ENCODE measurements at regions not wholly inside any gene's neighbourhood (a gene's known extent, or its start where the extent isn't known, plus 50 kb on each side); places are given as distances from the start of the nearest gene placed in this dataset.

DNA sequence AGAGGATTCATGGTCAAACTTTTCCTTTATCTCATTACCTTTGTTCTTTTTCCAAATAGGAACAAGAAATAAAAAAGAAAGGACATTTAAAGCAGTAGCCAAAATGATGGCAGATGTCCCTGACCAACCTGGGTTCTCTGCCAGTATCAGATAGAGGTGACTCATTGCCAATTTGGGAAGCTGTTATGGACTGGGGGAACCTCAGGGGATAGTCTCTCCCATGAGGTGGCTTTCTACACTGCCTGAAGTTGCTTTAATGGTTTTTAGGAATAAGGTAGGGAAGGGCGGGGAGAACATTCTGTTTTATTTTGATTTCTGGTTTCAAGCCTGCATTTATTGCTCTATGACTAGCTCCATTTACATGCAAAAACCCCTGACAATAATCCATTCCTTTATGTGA lies 457.9 kb upstream of the TPK1 start:
- H3K4me3 Mint-ChIP-seq (ENCODE audit: unreplicated experiment): no peak overlapping the region
- H3K4me1 Mint-ChIP-seq (ENCODE audit: low read depth, unreplicated experiment): no peaks in the 10 kb centered on the region
- no peak for DNase-seq
- H3K9me3 Mint-ChIP-seq (ENCODE audit: unreplicated experiment): no peaks in the 10 kb centered on the region
- no peak overlapping the region for H3K27ac Mint-ChIP-seq (ENCODE audit: unreplicated experiment)
- no peaks in the 10 kb centered on the region for H3K36me3 Mint-ChIP-seq (ENCODE audit: unreplicated experiment)
- no peaks in the 10 kb centered on the region for H3K27me3 Mint-ChIP-seq (ENCODE audit: unreplicated experiment)
- no peak for TF ChIP-seq CTCF (IDR thresholded peaks at IDR 0.05; ENCODE audit: partially characterized antibody, unreplicated experiment)

DNA sequence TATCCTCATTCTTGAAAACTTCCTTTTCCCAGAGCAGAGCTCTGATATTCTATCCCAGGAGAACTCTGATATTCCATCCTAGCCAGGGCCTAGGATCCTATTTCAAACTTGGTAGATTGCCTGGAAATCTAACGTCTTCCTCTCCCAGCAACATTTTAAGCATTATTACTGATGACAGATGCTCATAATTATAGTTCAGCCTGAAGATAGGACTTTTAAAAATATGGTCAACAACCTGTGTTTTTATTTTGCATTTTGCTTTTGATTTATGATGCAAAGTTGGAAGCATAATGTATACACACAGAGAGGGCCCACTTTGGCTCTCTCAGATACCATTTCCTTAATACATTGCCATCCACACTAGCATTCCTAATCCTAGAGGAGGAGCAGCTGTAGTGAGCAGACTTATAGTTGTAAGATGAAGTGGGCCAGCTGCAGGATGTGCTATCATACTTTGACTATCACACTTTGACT lies 457.4 kb upstream of the TPK1 start:
- Mint-ChIP-seq H3K4me1 (ENCODE audit: low read depth, unreplicated experiment) (no peaks in the 10 kb centered on the region), H3K27ac (ENCODE audit: unreplicated experiment) (no peak overlapping the region), H3K4me3 (ENCODE audit: unreplicated experiment) (no peak overlapping the region), H3K9me3 (ENCODE audit: unreplicated experiment) (no peaks in the 10 kb centered on the region), H3K27me3 (ENCODE audit: unreplicated experiment) (no peaks in the 10 kb centered on the region), H3K36me3 (ENCODE audit: unreplicated experiment) (no peaks in the 10 kb centered on the region)
- no peak for TF ChIP-seq CTCF (IDR thresholded peaks at IDR 0.05; ENCODE audit: partially characterized antibody, unreplicated experiment)
- no peak for DNase-seq

DNA sequence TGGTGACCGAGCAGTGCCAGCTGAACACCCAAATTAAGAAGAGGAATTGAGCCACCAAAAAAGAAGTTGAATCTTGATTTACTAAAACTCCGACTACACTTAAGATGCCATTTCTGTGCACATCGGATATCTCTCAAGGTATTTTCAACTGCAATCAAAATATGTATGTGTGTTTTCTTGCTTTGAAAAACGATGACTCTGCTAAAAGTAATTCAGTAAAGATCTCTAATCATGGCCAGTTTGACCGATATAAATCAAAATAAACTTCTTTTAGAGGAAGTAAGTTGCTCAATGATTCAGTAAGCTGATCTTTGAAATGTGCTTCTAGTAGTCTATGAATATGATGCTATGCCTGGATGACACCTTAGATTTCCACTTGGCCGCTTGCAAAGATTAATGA lies 453.5 kb upstream of the TPK1 start:
- no peak for TF ChIP-seq CTCF (IDR thresholded peaks at IDR 0.05; ENCODE audit: partially characterized antibody, unreplicated experiment)
- no peak for DNase-seq
- no peaks in the 10 kb centered on the region for H3K4me1 Mint-ChIP-seq (ENCODE audit: low read depth, unreplicated experiment)
- no peak overlapping the region for H3K27ac Mint-ChIP-seq (ENCODE audit: unreplicated experiment)
- no peaks in the 10 kb centered on the region for H3K36me3 Mint-ChIP-seq (ENCODE audit: unreplicated experiment)
- no peak overlapping the region for H3K4me3 Mint-ChIP-seq (ENCODE audit: unreplicated experiment)
- H3K27me3 Mint-ChIP-seq (ENCODE audit: unreplicated experiment): no peaks in the 10 kb centered on the region
- H3K9me3 Mint-ChIP-seq (ENCODE audit: unreplicated experiment): no peaks in the 10 kb centered on the region

DNA sequence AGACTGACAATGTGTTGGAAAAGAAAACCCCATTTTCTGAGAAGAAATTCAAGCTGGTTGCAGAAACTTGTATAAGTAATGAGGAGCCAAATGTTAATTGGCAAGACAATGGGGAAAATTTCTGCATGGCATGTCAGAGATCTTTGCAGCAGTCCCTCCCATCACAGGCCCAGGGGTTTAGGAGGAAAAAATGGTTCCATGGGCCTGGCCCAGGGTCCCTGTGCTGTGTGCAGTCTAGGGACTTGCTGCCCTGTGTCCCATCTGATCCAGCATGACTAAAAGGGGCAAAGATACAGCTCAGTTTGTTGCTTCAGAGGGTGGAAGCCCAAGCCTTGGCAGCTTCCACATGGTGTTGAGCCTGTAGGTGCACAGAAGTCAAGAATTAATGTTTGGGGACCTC lies 440.3 kb upstream of the TPK1 start:
- H3K9me3 Mint-ChIP-seq (ENCODE audit: unreplicated experiment): peaks cover 3% of the 10 kb centered on the region
- H3K4me1 Mint-ChIP-seq (ENCODE audit: low read depth, unreplicated experiment): no peaks in the 10 kb centered on the region

More for the DNA sequence above, 440.3 kb upstream of the TPK1 start:
- TF ChIP-seq CTCF (IDR thresholded peaks at IDR 0.05; ENCODE audit: partially characterized antibody, unreplicated experiment): no peak
- H3K27me3 Mint-ChIP-seq (ENCODE audit: unreplicated experiment): no peaks in the 10 kb centered on the region
- no peak for DNase-seq
- no peak overlapping the region for H3K27ac Mint-ChIP-seq (ENCODE audit: unreplicated experiment)
- no peak overlapping the region for H3K4me3 Mint-ChIP-seq (ENCODE audit: unreplicated experiment)
- H3K36me3 Mint-ChIP-seq (ENCODE audit: unreplicated experiment): peaks cover 5% of the 10 kb centered on the region
